Neuronal stem cell (in vitro differentiated cells): ENCODE measurements at regions not wholly inside any gene's neighbourhood (a gene's known extent, or its start where the extent isn't known, plus 50 kb on each side); places are given as distances from the start of the nearest gene placed in this dataset.
A peak's percentile ranks its signal among the peaks of the same experiment; 100 is the strongest.

Experiments
- DNase-seq: peaks from one replicate; pipeline ENCODE4 v3.0.0-alpha.2; 2013; ENCODE audit warnings: low spot score
- H2AFZ ChIP-seq: one replicate; pipeline ENCODE4 v1.6.1; 2013; ENCODE audit warnings: mild to moderate bottlenecking, low read length, inconsistent platforms
- H2AK5ac ChIP-seq: 2 replicates; pipeline ENCODE4 v1.6.1; 2013; ENCODE audit warnings: low read depth, mild to moderate bottlenecking, inconsistent platforms, low read length, moderate library complexity, mixed read lengths
- H2BK120ac ChIP-seq: 2 replicates; pipeline ENCODE4 v1.6.1; 2013; ENCODE audit warnings: low read depth, mild to moderate bottlenecking, inconsistent platforms, low read length, moderate library complexity, mixed read lengths
- H2BK12ac ChIP-seq: one replicate; pipeline ENCODE4 v1.6.1; 2013; ENCODE audit warnings: low read length, inconsistent platforms
- H2BK15ac ChIP-seq: 2 replicates; pipeline ENCODE4 v1.6.1; 2013; ENCODE audit warnings: mild to moderate bottlenecking, low read length, inconsistent platforms, mixed read lengths
- H2BK5ac ChIP-seq: one replicate; pipeline ENCODE4 v1.6.1; 2013; ENCODE audit warnings: inconsistent platforms, mild to moderate bottlenecking, low read length, moderate library complexity
- H3K14ac ChIP-seq: one replicate; pipeline ENCODE4 v1.6.1; 2013; ENCODE audit warnings: low read length, inconsistent platforms
- H3K18ac ChIP-seq: 2 replicates; pipeline ENCODE4 v1.6.1; 2013; ENCODE audit warnings: low read length, inconsistent platforms
- H3K23ac ChIP-seq: 2 replicates; pipeline ENCODE4 v1.6.1; 2013; ENCODE audit warnings: low read depth, mild to moderate bottlenecking, mixed read lengths, low read length, inconsistent platforms; ENCODE audit not compliant: poor library complexity
- H3K27ac ChIP-seq: replicated peaks from 3 replicates; pipeline ENCODE4 v1.5.1; 2013; ENCODE audit warnings: low read length, inconsistent platforms
- H3K27me3 ChIP-seq, 3 experiments: 2 replicates each; pipeline ENCODE4 v1.6.1; 2013; ENCODE audit warnings: low read length in 3 of 3, mild to moderate bottlenecking in 2 of 3, inconsistent platforms in 1 of 3, low read depth in 1 of 3, mixed read lengths in 1 of 3, moderate library complexity in 1 of 3; ENCODE audit not compliant: control insufficient read depth in 3 of 3, insufficient read depth in 3 of 3
- H3K36me3 ChIP-seq, 2 donors: replicated peaks in 1 of 2; 2 replicates each; pipeline ENCODE4 v1.6.1; 2013; ENCODE audit warnings: low read length in 2 of 2; ENCODE audit not compliant: control insufficient read depth in 2 of 2, insufficient read depth in 2 of 2
- H3K4ac ChIP-seq: 2 replicates; pipeline ENCODE4 v1.6.1; 2013; ENCODE audit warnings: inconsistent platforms, mild to moderate bottlenecking, low read length, moderate library complexity
- H3K4me1 ChIP-seq, 2 donors: 1 replicate in 1 of 2; 2 replicates in 1 of 2; pipeline ENCODE4 v1.6.1; 2013; ENCODE audit warnings: low read length in 2 of 2, low read depth in 1 of 2; ENCODE audit not compliant: control insufficient read depth in 2 of 2, insufficient read depth in 1 of 2
- H3K4me2 ChIP-seq: one replicate; pipeline ENCODE4 v1.6.1; 2013; ENCODE audit warnings: mild to moderate bottlenecking, low read length, inconsistent platforms; ENCODE audit not compliant: insufficient read depth, poor library complexity, severe bottlenecking
- H3K4me3 ChIP-seq, 2 donors: 2 replicates each; pipeline ENCODE4 v1.5.1; 2013; ENCODE audit warnings: low read length in 2 of 2, mild to moderate bottlenecking in 2 of 2, inconsistent platforms in 1 of 2, moderate library complexity in 1 of 2
- H3K79me1 ChIP-seq: one replicate; pipeline ENCODE4 v1.6.1; 2013; ENCODE audit warnings: low read depth, mild to moderate bottlenecking, inconsistent platforms, low read length, moderate library complexity
- H3K9ac ChIP-seq: one replicate; pipeline ENCODE4 v1.6.1; 2013; ENCODE audit warnings: mild to moderate bottlenecking, low read depth, low read length, inconsistent platforms; ENCODE audit not compliant: poor library complexity
- H3K9me3 ChIP-seq, 2 donors: replicated peaks in 1 of 2; 2 replicates each; pipeline versions ENCODE3 to v1.6.1; 2013; ENCODE audit warnings: low read length in 2 of 2, mild to moderate bottlenecking in 2 of 2, inconsistent platforms in 1 of 2, low read depth in 1 of 2, mixed read lengths in 1 of 2, moderate library complexity in 1 of 2; ENCODE audit not compliant: control insufficient read depth in 2 of 2, insufficient read depth in 1 of 2
- H4K8ac ChIP-seq: one replicate; pipeline ENCODE4 v1.6.1; 2013; ENCODE audit warnings: low read depth, mild to moderate bottlenecking, inconsistent platforms, low read length, moderate library complexity
- H4K91ac ChIP-seq: one replicate; pipeline ENCODE4 v1.6.1; 2013; ENCODE audit warnings: low read length, low read depth, mild to moderate bottlenecking, inconsistent platforms; ENCODE audit not compliant: poor library complexity
- WGBS, 2 donors: extraction: QIAGEN DNeasy Blood & Tissue Kit; methylation state at CpG; one replicate each; pipeline ENCODE4 v1.1.7; 2013; ENCODE audit warnings: missing lambda C conversion rate in 2 of 2, mixed read lengths in 1 of 2; ENCODE audit not compliant: insufficient read length in 2 of 2, insufficient replicate concordance in 1 of 2; ENCODE audit errors: extremely low coverage in 2 of 2; 5-methylcytosine and 5-hydroxymethylcytosine counted together

DNA sequence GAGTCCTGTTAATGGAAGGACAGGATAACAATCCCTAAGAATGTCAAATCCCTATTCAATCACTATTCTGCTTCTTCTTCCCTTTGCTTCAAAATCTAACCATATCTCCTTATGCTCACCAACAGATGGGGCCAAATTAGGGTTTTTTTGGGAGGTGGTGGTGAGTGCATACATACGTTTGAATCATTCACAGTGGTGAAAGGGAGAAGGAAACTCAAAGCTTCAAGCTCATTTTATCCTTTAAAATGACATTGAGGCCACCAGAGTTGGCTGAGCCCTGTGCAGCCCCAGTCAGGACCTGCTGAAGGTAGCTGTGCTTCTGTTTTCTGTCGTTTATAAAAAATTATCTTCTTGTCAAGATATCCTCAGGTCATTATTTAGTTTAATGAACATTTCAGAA lies 607.5 kb upstream of the AGTR1 start:
- no peak for DNase-seq
- H2AK5ac ChIP-seq: no peak overlapping the region
- H2AFZ ChIP-seq: no peak overlapping the region
- WGBS, 2 donors: no CpG with 5 or more reads among the region's 2 CpGs
- no peak overlapping the region for H2BK5ac ChIP-seq
- no peak overlapping the region for H2BK15ac ChIP-seq
- H3K18ac ChIP-seq: no peak overlapping the region
- H3K4me2 ChIP-seq: no peak overlapping the region
- no peak overlapping the region for H3K27ac ChIP-seq
- H3K36me3 ChIP-seq: no peaks in the 10 kb centered on the region
- H3K23ac ChIP-seq: no peak overlapping the region
- H3K9me3 ChIP-seq: peaks cover 0 to 1% of the 10 kb centered on the region in 2 donors
- H3K4ac ChIP-seq: no peak overlapping the region
- no peak overlapping the region for H3K9ac ChIP-seq
- H3K27me3 ChIP-seq: no peaks in the 10 kb centered on the region
- no peak overlapping the region for H3K14ac ChIP-seq
- no peak overlapping the region for H2BK120ac ChIP-seq
- H3K4me1 ChIP-seq: peaks cover 0 to 3% of the 10 kb centered on the region in 2 donors
- H2BK12ac ChIP-seq: no peak overlapping the region
- no peak overlapping the region for H4K91ac ChIP-seq
- no peak overlapping the region for H3K4me3 ChIP-seq
- H3K79me1 ChIP-seq: no peaks in the 10 kb centered on the region
- H4K8ac ChIP-seq: no peak overlapping the region

DNA sequence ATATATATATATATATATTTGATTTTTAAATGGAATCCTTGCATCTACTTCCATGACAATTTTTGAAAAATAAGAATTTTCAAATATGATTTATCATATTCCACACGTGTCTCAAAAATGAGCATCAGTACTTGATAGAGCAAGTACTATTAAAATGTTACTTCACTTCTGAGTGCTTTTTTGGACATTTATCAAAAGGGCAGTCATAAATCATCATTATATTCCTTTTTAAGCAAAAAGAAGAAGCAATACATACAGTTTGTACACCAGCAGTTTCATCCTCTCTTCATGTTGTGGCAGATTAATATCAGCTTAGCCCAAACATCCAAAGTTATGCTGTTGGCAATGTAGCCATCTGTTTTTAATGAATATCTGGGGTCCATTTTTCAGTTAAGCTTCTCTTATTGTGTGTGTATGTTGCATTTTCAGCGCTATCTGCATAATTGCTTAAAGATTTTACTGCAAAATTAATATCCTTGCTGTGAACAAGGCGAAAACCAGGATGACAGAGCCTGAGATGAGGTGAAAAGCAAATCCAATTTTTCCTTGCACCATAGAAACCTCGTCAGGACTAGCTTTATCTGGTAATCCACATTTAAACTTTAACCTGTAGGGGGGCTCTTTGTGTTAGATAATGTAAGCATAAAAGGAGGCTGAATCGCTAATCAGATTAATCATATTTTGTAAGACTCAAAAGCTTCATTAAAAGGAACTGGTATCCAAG lies 604.9 kb upstream of the AGTR1 start:
- H3K27ac ChIP-seq: no peak overlapping the region
- H2BK5ac ChIP-seq: no peak overlapping the region
- no peak overlapping the region for H3K23ac ChIP-seq
- no peak overlapping the region for H3K4me3 ChIP-seq
- no CpG with 5 or more reads among the region's 5 CpGs for WGBS, 2 donors
- no peak overlapping the region for H3K9ac ChIP-seq
- no peak overlapping the region for H3K14ac ChIP-seq
- no peak overlapping the region for H2BK15ac ChIP-seq
- H3K4me2 ChIP-seq: no peak overlapping the region
- H3K36me3 ChIP-seq: no peaks in the 10 kb centered on the region
- H2AK5ac ChIP-seq: no peak overlapping the region
- no peak overlapping the region for H2BK120ac ChIP-seq
- no peak overlapping the region for H3K4ac ChIP-seq
- H3K27me3 ChIP-seq: no peaks in the 10 kb centered on the region
- H2BK12ac ChIP-seq: no peak overlapping the region
- no peaks in the 10 kb centered on the region for H3K79me1 ChIP-seq
- peaks cover 0 to 1% of the 10 kb centered on the region in 2 donors for H3K9me3 ChIP-seq
- no peak overlapping the region for H3K18ac ChIP-seq
- DNase-seq: no peak
- peak overlapping the region; percentile 56 for H2AFZ ChIP-seq
- no peak overlapping the region for H4K8ac ChIP-seq
- H3K4me1 ChIP-seq: peaks cover 0 to 3% of the 10 kb centered on the region in 2 donors
- H4K91ac ChIP-seq: no peak overlapping the region

DNA sequence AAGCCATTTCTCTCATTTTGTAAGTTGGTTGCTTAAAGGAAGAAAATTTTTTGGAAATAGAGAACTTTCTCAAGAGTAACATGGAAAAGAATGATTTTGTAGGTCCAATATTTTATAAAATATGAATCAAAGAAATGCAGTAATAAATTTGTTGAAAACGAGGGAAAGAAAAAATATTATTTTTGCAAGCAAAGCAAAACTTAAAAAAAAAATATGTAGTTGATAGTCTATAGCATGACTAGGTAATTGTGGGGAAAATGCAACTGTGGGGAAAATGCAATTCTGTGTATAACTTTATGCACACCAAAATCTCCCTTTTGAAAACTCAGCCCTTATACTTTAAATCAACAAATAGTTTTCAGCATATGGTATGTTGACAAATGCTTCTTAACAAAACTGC lies 604.0 kb upstream of the AGTR1 start:
- Histone ChIP-seq H3K18ac (no peak overlapping the region), H3K9ac (no peak overlapping the region), H3K23ac (no peak overlapping the region), H2AFZ (no peak overlapping the region), H3K27ac (no peak overlapping the region), H2BK5ac (no peak overlapping the region), H4K8ac (no peak overlapping the region), H2AK5ac (no peak overlapping the region), H3K14ac (no peak overlapping the region), H2BK15ac (no peak overlapping the region), H2BK120ac (no peak overlapping the region), H4K91ac (no peak overlapping the region), H3K4me2 (no peak overlapping the region), H3K4me3 (no peak overlapping the region), H3K79me1 (no peaks in the 10 kb centered on the region), H3K9me3 (peaks cover 0 to 1% of the 10 kb centered on the region in 2 donors), H2BK12ac (no peak overlapping the region), H3K36me3 (no peaks in the 10 kb centered on the region), H3K4me1 (peaks cover 0 to 3% of the 10 kb centered on the region in 2 donors), H3K27me3 (no peaks in the 10 kb centered on the region), H3K4ac (no peak overlapping the region)
- WGBS, 2 donors: 100% methylated on average over 1 of the region's 1 CpG
- DNase-seq: no peak

GRCh38 chr3:148095962-148096361 lies 601.7 kb upstream of the AGTR1 start:
- H4K8ac ChIP-seq: no peak overlapping the region
- H3K4ac ChIP-seq: no peak overlapping the region
- no CpG with 5 or more reads among the region's 5 CpGs for WGBS, 2 donors
- H2BK15ac ChIP-seq: no peak overlapping the region
- no peak overlapping the region for H3K4me3 ChIP-seq
- H3K27ac ChIP-seq: no peak overlapping the region
- H3K36me3 ChIP-seq: no peaks in the 10 kb centered on the region
- no peak overlapping the region for H2BK5ac ChIP-seq
- no peaks in the 10 kb centered on the region for H3K79me1 ChIP-seq
- no peak for DNase-seq
- H3K9me3 ChIP-seq: peaks cover 0 to 1% of the 10 kb centered on the region in 2 donors
- no peak overlapping the region for H4K91ac ChIP-seq
- H3K4me1 ChIP-seq: peaks cover 0 to 3% of the 10 kb centered on the region in 2 donors
- H3K27me3 ChIP-seq: no peaks in the 10 kb centered on the region
- no peak overlapping the region for H3K4me2 ChIP-seq
- no peak overlapping the region for H2AK5ac ChIP-seq
- H3K14ac ChIP-seq: no peak overlapping the region
- no peak overlapping the region for H3K9ac ChIP-seq
- no peak overlapping the region for H3K18ac ChIP-seq
- H3K23ac ChIP-seq: no peak overlapping the region
- H2AFZ ChIP-seq: no peak overlapping the region
- H2BK120ac ChIP-seq: no peak overlapping the region
- no peak overlapping the region for H2BK12ac ChIP-seq
